Left renal cortex interstitium (tissue), 4 donors: ENCODE measurements at regions not wholly inside any gene's neighbourhood (a gene's known extent, or its start where the extent isn't known, plus 50 kb on each side); places are given as distances from the start of the nearest gene placed in this dataset.

Experiments
- DNase-seq, 4 donors: peaks; one replicate each; pipeline ENCODE4 v3.0.0-alpha.2; 2013; ENCODE audit warnings: low read depth in 4 of 4, low spot score in 2 of 4, missing footprints in 1 of 4

DNA sequence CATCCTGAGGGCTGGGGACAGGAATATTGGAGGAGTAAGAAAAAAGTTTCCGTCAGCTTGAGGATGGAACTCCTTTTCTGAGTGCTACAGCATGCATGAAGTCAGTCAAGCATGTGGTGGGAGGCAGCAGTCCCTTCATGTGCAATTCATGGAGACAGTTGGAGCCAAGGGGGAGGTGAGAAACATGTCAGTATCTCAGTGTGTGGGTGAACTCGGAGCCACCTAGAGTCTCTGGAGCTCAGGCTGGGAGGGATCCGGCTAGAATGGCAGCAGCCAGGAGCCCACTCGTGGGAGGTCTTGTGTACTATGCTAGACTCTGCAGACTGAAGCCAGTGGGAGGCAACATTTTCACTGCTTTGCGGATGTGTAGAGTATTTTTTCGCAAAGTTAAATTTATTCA lies 60.3 kb downstream of the AVPR1A start:
- no peak for DNase-seq

DNA sequence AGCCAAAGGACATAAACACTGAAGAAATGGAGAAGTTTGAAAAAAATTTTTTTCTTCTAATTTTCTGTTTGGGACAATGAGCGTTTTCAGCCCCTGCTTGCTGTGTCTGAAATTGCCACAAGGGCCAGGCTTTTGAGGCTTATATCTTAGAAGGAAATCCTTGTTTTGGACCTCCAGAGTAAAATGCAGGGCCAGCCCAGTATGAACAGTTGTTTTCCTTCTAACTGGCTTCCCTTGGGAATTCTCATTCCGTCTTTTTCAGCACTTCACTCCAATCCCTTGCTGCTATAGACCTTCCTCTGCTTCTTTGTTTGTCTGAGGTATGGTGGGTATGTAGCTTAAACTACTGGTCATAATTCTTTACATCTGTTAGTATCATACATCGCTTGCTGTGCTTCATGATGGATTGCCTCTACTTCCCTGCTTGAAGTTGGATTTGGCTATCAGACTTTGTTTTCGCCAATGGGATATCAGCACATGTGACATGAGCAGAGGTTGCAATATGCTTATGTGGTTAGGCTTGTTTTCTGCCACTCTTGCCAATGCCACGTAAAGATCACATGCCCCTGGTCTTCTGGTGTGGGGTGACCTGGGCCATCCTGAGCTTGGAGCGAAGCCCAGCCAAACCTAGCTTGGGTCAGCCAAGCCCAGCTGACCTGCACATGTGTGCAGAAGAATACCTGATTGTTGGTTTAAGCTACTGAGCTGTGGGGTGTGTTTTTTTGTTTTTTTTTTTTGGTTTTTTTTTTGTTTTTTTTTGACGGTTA lies 64.7 kb downstream of the AVPR1A start:
- DNase-seq, result no peak

GRCh38 chr12:63085120-63085519 lies 65.9 kb downstream of the AVPR1A start:
- DNase-seq, result no peak

DNA sequence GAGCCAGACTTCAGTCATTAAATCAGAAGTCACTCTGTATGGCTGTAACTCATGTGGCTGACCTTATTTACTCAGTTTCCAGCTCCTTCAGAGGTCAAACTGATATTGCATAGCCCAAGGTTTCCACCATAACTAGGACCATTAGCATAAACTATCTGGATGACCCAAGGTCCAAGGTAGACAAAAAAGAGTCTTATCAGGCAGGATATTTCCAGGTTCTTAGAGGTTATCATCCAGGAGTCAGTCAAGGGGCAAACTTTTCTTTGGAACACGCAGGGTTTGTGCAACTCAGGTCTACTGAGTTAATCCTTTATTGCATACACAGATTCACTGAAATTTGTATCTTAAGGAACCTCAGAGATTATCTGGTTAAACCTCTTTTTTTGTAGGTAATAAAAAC lies 66.5 kb downstream of the AVPR1A start:
- DNase-seq, result no peak

GRCh38 chr12:63083046-63083445 lies 68.0 kb downstream of the AVPR1A start:
- DNase-seq, result no peak

DNA sequence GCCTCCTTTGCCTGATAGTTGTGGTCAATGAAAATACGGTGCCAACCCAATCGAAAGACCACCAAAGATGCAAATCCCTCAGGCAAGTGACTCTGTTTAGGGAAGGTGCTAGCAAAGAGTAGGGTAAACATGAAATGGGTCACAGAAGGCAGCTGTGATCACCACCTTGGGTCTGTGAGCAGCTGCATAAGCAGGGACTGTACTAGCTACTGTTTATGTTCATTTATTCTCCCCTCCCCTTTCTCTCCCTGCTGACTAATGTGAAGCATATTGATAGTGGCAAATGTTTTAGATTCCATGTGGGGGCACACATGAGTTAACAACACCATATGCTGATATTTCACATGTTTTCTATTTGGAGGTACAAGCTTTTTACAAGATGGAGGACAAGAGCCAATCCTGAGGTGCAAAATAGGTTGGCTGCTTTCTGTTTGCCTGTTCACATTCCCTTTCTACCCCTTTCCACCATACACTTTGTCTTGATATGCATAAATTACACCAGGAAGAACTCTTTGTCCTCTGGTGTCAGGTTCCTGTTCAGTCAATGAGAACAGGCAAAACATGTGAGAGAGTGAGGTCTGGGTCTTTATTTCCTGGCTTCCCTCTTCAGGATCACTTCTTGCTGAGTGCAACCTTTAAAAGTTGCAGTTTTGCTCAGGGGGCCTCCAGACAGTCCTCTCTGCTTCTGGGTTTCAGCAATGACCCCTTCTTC lies 71.1 kb downstream of the AVPR1A start:
- DNase-seq, result no peak

DNA sequence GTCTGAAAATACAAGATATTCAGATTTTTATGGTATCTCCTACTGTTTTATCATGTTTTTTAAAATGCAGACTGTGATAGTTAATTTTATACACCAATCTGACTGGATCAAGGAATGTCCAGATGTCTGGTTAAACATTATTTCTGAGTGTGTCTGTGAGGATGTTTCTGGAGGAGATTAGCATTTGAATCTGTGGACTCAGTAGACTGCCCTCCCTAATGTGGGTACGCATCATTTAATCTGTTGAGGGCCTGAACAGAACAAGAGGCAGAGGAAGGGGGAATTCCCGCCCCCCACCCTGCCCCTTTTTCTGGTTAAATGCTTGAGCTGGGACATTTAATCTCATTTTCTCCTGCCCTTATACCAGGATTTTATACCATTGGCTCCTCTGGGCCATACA lies 72.1 kb downstream of the AVPR1A start:
- no peak for DNase-seq

- no peak for DNase-seq
These were observed 75.5 kb downstream of the AVPR1A start for GRCh38 chr12:63075376-63076060.

DNA sequence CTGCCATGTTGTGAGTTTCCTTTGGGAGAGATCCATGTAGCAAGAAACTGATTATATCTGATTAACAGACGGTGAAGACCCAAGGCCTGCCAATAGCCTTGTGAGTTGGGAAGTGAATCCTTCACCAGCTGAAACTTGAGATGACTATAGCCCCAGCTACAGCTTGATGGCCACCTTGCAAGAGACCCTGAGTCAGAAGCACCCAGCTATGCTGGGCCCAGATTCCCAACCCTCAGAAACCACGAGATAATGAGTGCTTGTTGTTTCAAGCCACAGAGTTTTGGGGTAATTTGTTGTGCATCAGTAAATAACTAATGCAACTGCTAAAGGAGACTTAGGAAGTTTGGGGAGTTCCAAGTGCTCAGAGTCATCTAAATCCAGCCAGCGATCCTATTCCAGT lies 80.3 kb downstream of the AVPR1A start:
- DNase-seq, result no peak

DNA sequence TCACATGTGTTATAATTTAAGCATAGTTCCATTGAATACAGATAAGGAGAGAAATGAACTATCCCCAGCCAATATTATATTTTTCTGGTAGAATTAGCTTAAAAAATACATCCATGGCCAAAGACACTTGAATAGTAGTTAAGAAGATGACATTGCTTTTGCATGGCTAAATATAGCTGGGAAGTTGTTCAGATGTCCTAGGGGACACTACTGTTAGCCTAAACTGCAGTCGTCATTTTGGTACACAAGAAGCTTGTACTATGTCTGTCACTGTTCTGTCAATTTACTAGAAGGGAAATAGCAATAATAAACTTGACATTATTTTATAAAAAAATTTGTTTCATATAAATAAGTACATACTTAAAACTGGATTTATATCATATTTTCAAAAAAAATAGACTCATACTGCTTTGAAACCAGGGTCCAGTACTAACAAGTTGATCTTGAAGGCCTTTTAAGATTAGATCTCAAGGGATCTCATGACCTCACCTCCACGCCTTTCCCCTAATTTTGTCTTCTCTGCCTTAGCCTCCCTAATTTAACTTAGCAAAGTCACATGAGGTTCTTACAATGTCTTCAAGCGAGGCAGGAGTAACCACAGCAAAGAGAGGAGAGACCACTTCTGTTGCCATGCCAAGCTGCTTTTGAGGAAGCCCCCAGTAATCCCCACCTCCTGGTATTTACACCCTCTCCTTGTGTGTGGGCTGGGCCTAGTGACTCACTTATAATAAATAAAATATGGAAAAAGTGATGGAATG lies 81.0 kb downstream of the AVPR1A start:
- no peak for DNase-seq

DNA sequence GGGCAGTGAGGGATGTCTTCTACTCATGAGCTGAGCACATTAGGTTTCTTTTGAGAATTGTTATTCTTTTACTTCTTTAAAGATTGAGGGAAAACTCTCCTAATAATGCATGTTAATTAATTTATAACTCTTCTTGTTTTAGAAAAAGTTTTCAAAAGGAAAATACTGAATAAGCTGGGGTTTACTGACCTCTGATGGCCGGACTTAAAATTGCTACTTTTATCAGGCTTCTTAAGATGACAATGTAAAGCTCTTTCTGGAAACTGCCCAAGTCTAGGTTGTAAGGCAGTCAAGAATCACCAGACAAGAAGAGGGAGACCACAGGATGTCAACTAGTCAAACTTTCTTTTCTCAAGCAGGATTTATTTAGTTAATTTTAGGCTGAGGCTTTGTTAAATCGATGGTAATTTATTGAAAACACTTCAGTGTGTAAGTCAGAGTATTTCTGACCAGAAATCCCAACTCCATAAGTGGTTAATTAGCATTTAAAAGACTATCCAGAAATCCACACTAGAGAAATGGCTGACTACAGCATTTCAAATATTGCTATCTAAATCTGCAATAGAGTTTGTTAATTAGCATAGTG lies 82.1 kb downstream of the AVPR1A start:
- peak in 1 of 4 donors; percentile 60 for DNase-seq

GRCh38 chr12:63066782-63067181 lies 84.2 kb downstream of the AVPR1A start:
- DNase-seq, result peak in 1 of 4 donors; percentile 21

- no peak for DNase-seq
These were observed 84.9 kb downstream of the AVPR1A start for GRCh38 chr12:63066136-63066535.

DNA sequence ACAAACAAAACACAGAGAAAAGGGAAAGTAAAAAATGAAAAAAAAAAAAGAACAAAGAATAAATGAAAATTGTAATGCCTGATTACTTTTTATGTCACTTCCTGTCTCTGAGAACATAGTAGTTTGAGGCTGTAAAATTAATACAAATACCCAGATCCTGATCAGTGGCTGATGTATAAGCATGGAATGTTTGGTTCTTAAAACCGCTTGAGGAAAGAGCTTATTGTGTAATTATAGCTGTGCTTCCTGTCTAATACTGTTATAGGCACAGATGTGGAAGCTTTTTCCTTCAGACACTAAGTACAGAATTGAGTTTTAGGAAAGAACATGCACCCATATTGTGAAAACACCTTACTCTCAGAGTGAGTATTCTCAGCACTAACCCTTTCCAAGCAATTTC lies 86.9 kb downstream of the AVPR1A start:
- no peak for DNase-seq

- no peak for DNase-seq
These were observed 94.4 kb downstream of the AVPR1A start for GRCh38 chr12:63056649-63057048.

DNA sequence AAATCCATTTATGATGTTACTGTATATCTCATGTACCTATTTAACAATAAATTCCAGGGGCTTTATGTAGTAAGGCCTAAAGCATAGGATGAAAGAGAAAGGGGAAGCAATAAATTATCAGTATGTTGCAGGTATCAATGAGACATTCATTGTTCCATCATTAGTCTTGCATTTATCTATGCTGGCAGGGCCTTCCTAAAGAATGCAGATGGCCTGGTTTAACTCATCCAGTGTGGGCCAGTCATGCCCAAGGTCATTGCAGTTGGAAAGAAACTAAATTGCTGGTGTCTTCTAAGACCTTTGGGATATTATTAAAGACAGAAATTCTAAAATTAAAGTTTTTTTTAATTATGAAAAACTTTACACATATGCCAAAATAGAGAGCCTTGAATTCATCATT lies 98.3 kb downstream of the AVPR1A start:
- no peak for DNase-seq

- no peak for DNase-seq
These were observed 103.9 kb downstream of the AVPR1A start for GRCh38 chr12:63047146-63047545.

DNA sequence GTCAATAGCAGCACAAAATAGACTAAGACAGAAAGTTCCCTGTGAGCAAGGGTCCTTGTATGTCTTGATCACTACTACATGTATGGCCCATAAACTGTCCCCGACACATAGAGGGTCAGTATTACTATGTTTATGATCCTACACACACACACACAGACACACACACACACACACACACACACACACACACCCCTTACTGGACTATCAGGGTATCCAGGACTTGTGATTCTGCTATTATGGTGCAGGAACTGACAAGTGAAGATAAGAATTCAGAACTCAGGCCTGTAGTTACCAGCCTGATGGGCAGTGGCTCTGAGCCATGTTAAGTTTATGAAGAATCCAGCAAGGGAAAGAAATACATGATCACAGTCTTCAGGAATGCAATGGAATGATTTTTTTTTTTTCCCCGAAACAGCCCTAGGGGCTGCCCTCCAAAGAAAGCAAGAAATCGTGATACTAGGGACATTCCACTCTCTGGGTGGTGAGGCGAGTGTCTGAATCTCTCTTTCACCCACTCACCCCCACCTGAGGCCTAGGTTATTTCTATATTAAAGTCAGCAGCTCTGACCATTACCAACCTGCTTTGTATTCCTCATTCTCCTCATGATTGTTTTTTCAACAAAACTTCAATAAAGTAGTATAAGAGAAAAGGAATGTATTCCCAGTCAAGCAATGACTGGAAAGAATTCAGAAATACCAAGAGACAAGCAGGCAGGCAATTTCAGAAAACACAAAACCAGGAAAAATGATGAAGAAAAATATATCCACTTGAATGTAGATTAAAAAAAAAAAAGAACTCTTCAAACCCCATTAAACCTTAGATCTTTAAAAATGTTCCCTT lies 105.8 kb downstream of the AVPR1A start:
- DNase-seq, result no peak

DNA sequence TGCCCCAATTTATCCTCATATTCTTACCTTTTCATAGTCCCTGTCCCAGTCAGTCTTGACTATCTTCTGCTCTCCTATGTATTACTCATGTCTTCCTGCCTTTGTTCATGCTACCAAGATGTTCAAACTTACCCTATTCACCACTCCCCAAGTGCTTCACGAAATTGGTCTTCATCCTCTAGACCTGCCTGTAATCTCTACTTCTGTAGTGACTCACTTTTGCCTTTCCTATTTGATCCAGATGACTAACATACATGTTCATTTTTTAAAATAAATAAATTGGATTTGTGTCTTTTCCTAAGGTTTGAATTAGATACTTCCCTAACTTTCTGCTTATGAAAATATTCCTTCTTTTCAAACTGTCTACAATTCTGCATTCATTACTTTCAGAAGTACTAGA lies 107.7 kb upstream of the PPM1H start:
- no peak for DNase-seq

GRCh38 chr12:63041601-63042000 lies 106.7 kb upstream of the PPM1H start:
- DNase-seq, result no peak
